ENCODE measurements at regions not wholly inside any gene's neighbourhood (a gene's known extent, or its start where the extent isn't known, plus 50 kb on each side); places are given as distances from the start of the nearest gene placed in this dataset.

DNA sequence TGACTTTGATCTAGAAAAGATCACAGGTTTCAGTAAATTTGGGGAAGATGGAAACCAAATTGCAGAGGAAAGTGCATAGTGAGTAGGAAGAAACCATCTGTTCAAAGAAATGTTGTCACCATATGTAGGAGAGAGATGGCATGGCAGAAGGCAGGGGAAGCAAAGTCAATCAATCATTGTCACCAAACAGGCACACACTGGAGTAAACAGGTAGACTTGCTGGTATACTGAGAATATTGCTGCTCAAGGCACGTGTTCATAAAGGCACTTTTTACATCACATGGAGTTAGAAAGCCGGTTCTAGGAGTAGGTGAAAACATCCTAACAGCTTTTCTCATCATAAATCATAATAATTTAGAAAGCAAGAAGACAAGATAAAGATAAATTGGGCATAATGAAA lies 550.5 kb upstream of the FAT1 start:
- no peak for DNase-seq

DNA sequence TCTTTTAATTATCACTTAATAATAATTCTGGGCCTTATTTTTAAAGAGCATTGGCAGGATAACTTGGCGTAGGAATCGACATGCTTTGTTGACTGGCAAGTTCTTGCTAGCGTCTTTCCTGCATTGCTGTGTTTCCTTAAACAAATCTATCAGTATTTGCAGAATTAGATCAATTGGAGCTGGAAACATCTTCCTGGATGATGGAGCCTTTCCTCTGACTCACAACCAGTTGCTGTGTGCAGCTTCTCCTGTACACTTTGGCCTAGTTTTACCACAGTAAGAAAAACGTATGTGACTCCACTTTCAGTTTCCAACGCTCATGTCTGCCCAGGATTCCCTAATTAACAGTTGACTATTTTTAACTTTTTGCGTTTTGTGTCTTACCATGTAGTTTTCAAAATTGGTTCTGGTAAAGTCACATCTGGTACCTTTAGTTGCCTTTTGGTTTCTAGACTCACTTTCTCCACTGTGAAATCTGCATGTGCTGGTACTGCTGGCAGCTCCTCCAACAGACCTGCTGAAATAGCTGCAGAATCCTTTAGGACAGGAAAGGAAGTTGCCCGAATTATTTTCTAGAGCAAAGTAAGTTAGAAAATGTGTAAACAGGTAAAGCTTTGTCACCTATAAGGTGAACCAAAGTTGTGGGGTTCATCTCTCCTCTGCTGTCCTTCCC lies 553.2 kb upstream of the FAT1 start:
- DNase-seq: no peak

DNA sequence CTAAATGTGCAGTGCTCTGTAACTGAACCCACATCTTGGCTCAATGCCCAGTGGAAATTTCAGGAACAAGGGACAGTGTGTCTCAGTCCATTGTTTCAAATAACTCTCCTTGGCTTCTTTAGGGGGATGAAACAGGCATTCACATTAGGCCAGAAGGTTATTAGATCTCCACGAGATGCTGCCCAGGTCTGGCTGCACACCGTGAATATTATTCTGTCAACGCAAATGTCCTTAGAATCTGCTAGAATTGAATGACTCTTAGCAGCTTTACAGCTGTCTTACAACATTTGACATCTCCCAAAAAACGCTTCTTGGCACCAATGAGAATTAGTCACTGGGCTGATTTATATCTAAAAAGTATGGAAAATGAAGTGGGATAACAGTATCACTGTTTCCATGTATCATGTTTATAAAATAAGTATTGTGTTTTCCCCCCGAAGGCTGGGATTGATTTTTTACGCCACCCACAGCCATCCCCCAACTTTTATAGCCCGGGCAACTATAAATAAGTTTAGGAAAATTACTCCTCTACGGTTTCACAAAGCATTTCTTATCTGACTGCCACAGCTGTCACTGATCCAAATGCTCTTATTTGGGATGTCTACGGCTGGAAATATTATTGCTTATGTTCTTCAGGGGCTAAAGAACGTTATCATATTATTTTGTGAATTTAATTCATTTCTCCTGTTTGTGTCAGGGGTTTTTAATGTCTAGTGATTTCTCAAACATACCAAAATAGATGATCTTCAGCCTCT lies 559.7 kb upstream of the FAT1 start:
- DNase-seq: no peak

DNA sequence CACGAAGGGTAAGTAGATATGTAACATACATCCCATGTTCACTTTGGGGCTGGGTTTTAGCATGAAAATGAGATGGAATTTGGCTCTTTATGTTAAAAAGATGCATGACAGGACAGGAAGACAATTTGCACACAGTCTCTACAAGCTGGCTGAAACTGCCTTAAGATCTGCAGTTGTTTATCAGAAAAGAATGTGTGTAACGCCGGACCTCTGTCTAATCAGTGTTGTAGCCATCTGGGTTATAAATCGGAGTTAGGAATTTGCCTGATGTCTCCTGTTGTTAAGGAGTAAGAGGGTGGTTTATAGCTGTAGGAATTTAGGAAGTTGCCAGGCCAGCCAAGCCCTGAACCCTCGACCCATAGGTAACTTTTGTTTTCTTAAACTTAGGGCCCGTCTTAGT lies 562.9 kb upstream of the FAT1 start:
- DNase-seq: no peak

DNA sequence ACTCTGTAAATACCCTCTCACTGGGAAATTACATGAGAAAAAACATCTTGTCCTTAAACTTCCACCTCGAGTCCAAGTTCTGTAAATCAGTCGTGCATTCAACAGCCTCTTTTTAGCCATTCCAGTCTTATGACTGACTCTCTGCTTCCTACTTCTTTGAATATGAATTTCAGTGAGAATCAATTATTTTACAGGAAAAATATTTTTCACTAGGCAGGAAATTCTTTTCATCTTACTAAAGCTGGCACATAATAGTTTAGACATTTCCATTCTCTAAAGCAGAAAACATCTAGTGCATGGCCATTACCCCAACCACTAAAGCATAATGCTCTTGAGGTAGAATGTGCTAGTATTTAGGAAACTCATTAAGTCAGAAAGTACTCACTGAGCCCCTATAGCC lies 565.7 kb upstream of the FAT1 start:
- no peak for DNase-seq

DNA sequence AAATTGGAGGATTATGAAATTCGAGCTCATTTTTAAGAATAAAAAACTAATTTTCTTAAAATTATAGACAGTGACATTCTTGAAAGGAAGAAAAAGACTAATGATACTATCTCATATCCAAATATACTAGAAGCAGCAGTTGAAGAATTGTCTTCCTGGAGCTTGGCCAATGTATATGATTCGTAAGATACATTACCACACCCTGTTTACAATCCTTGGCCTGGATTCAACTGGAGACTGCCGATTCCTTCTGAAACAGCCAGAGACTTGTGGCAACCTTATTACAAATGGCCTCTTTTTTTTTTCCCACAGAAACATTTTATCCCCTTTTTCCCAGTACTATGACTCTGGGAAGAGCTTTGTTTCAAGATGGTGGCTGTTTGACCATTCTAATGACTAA lies 571.2 kb upstream of the FAT1 start:
- no peak for DNase-seq

DNA sequence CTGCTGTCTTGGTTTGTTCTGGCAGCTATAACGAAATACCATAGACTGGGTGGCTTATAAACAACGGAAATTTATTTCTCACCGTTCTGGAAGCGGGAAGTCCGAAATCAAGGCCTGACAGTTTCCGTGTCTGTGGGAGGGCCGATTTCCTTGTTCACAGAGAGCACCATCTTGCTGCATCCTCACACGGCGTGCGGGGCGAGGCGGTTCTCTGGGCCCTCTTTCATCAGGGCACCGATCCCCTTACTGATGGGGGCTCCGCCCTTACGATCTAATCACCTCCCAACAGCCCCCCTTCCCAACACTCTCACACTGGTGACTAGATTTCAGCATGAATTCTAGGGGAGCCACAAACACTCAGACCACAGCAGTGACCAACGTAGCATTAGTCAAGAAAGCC lies 578.3 kb upstream of the FAT1 start:
- no peak for DNase-seq

DNA sequence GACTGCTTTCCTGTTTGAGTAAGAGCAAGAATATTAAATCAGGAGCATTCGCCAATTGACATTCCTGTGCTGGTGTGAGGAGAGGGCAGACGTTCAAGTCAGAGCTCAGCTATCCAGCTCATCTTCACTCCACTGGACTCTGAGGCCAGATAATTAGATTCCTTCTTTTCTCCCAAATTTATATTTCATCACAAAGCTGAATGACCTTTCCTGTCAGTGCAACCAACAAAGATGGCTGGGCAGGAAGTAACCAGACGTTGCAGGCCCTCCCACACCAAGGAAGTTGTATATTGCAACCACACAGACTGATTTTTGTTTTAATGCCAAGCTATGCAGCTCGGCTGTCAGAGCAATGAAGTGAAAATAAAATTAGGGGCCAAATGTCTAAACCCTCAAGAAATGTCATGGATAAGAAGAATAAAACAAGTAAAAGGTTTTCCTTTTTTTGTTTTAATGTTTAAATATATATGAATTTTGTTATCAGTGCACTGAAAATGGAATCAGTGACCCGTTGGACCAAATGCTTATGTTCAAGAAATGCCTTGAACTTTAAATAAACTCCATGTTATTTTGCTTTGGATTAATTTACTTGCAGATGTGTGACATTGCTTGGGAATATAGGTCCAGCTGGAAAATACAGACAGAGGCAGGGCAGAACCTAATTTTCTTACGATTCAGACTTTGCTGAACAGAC lies 578.9 kb upstream of the FAT1 start:
- DNase-seq: no peak

DNA sequence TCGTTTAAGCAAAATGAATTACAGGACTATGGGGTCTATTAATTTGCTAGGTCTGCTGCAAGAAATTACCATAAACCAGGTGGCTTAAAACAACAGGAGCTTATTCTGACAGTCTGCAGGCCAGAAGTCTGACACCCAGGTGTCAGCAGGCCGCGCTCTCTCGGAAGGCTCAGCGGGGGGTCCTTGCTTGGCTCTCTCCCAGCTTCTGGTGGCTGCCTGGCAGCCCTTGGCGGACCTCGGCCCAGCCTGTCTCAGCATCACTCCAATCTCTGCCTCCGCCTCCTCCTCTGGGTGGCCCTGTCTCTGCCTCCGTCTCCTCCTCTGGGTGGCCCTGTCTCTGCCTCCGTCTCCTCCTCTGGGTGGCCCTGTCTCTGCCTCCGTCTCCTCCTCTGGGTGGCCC lies 580.5 kb upstream of the FAT1 start:
- no peak for DNase-seq

DNA sequence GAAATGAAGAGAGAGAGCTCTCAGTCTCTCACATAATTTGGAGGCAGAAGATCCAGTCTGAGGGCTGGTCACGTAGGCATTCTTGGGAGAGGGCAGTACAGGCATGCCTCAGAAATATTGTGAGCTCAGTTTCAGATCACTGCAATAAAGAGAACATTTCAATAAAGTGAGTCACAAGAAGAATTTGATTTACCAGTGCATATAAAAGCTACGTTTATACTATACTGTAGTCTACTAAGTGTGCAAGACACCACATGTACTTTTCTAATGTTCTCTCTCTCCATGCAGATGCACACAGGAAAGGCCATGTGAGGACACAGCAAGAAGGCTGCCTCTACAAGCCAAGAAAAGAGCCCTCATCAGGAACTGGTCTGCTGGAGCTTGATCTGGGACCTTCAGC lies 583.5 kb upstream of the FAT1 start:
- no peak for DNase-seq

DNA sequence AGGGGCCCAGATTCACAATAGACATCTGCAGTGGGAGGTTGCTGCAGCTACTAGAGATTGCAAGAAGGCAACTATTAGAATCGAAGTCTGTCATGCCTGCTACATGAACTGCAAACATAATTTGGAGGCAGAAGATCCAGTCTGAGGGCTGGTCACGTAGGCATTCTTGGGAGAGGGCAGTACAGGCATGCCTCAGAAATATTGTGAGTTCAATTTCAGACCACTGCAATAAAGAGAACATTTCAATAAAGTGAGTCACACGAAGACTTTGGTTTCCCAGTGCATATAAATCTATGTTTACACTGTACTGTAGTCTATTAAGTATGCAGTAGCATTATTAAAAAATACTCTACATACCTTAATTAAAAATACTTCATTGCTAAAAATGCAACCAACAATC lies 585.8 kb upstream of the FAT1 start:
- DNase-seq: no peak

DNA sequence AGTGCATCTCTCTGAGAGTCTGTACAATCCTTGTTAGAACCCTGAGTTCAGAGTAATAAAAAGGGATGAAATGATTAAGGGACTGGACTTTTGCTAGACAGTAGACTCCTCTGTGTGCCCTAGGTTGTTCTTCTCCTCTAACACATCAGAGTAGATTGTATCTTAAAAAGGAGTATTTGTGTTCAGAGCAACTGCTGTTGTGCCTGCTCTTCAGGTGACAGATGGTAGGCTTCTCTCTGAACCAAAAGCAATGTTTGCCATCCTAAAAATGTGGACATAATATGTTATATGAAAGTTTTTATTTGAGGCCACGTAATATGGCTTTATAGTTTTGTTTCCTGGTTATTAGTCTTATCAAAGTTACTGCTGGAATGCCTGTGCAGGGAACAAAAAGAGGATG lies 588.6 kb upstream of the FAT1 start:
- no peak for DNase-seq

DNA sequence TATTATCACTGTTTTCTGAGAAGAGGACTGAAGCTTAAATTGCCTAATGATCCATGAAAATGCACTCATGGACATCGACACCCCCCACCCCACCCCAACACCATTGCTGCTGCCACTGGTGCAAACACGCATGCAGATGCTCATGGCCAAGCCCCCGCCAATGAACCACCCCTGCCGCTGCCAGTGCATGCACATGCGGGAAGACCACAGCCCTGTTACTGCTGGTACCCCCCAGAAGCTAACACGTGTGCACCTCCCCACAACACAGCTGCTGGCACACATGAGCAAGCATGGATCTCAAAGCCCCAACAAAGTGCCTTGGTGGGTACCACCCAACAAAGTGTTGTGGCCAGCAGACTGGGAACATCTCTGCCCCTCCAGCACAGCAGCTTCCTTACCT lies 594.1 kb upstream of the FAT1 start:
- DNase-seq: no peak

DNA sequence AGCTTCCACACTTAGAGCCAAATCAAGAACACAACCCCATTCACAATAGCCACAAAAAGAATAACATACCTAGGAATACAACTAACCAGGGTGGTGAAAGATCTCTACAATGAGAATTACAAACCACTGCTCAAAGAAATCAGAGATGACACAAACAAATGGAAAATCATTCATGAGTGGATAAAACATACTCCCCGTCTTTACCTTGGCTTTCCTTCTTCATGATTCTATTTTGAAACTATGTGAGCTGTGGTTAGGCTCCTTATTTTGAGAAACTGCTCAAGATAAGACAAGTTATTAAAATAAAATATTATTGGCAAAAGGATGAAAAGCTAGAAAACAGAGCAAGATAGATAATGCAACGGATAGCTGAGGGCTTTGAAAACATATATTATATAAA lies 598.1 kb upstream of the FAT1 start:
- no peak for DNase-seq

DNA sequence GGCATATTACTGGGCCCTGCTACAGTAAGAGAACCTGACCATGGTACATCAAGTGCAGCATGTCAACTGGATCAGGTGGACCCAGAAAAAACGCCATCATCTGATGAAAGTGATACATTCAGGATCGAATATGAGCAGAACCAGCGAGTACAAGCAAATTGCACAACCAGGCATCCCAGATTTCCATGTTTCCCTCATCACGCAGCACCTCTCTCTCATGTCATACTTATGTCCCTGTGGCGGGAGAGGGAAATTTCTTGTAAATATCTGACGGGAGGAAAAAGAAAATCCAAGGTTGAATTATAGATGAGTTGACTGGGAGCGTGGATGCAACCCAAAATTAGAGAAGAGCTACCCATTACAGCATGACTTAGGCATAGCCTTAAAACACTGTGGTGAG lies 608.5 kb upstream of the FAT1 start:
- DNase-seq: no peak

DNA sequence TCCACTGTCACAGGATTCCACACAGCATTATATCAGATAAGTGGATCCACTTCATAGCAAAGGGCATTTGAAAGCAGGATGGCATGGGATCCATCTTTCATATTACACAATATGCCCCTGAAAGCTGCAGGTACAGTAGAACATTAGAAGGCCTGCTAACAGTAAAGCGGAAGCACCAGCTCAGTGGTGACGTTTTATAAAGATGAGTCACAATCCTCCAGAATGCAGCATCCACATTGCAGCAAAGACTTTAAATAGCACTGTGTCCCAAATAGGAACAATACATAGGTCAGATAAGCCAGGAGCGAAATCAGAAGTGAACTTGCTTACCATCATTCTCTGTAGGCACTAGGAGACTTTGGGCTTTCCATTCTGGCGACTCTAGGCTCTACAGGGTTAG lies 609.5 kb upstream of the FAT1 start:
- DNase-seq: no peak

DNA sequence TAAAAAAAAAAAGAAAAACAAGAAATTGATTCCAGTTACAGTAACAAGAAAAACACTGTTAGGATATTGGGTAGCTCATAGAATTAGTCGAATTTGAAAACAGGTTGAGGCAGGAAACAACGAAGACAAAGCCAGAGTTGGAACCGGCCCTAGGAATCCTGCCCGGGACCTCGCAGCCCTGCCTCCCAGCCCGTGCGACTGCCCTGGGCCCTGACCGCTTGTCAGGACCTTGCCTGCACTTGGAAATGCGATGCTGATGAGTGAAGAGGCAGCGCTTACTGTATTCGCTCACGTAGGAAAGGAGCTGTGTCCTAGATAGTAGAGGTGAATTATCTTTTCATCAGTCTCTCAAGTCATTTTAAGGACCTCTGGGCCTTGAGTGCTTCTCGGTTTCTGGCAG lies 611.7 kb upstream of the FAT1 start:
- no peak for DNase-seq

DNA sequence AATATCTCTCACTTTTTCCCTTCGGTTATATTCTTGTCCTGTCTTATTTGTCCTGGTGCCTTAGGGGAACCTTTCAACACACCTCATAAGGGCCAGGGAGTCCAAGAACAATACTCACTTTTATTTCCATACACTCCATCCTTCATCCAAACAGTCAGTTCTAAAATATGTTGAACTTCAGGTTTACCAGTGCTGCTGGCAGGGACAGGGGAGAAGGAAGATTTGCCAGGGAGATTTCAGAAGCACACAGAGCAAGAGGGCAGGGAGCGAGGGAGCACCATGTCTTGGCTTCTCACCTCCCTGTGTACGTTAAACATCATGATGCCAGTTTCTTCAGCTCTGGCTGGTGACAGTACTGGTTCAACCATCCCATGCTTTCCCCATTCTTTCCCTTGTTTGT lies 631.1 kb upstream of the FAT1 start:
- no peak for DNase-seq

DNA sequence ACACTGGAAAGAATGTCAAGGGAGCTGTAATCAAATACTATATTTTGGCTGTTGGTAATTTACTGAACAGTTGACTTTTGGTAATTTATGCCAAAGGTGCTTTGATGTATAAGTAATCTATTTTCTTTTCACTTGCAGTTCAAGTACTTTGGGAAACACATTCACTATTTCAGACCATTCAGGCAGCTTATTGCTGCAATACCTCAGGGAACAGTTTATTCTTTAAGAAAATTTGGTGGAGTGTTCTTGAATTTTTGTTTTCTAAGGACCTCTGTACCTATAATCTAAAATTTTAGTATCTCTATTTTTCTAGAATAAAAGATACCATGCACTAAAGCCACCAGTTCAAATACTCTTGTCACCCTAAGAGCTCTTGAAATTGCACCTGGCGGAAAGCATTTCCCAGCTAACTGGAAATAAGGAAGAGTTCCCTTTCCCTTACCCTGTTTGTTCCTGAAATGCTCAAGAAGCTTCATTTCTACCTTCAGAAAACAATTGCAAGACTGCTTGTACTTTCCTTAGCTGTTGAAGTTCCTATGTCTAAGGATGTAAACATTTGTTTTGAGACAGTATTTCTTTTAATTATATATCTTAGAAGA lies 633.5 kb upstream of the FAT1 start:
- no peak for DNase-seq

DNA sequence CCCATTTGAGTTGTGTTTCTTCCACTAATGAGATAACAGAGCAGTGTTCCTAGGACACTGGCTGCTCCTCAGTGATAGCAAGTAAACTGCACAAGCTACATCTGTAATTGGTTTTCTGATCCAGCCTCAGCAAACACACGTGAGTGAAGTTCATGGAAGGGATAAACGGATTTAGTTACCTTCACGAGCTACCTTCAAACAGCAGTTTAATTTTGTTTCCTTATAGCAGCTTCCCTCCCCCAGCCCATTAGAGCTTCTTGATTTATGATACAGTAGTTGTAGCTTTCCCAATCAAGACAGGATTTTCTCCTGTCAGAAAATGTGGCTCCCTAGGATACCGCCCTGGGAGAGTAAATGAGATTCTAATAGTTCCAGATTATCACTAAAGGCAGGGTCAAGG lies 634.2 kb upstream of the FAT1 start:
- no peak for DNase-seq

DNA sequence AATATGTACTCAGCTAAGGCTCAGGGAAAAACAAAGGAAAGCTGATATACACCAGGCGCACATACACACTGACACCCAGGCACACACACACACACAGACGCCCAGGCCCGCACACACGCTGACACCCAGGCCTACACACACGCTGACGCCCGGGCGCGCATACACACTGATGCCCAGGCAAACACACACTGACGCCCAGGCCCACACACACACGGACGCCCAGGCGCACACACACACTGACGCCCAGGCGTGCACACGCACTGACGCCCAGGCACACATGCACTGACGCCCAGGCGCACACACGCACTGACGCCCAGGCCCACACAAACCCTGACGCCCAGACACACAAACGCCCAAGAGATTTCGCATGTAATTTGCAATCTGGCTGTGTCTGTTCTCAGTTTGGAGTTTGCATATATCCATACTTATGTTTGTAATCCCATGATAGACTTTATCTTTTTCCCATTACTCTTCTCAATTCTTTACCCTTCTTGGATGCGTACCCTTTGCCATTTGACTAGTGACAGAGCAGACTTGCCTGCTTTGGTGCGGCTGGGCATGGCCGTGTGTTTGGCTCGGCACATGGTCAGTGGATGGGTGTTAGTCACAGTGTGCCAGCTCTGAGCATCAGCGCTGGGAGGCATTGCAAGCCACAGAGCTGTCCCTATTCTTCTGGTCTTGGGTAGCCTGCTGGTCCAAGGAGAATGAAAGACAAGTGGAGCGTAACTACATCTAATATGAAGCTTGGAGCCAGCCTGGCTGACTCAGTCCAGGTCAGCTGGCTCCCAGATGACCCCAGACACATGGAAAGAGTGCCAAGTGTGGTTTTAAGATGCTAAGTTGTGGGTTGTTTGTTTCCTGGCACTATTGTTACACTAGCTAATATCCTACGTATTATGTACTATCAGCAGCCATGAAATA lies 632.4 kb upstream of the ZFP42 start:
- no peak for DNase-seq

DNA sequence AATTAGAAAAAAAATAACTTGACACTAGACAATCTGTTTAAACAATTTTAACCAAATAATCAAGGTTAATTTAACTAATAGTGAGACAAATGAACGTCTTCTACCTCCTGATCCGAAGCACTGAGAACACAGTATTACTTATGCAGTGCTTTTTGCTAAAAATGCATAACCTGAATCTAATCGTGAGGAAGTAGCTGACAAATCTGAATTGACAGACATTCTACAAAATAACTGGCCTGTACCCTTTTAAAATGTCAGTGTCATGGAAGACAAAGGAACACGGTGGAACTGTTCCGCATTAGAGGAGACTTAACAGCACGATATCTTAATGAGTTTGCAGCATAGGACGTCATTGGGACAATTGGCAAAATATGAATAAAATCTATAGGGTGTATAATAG lies 631.2 kb upstream of the ZFP42 start:
- no peak for DNase-seq

DNA sequence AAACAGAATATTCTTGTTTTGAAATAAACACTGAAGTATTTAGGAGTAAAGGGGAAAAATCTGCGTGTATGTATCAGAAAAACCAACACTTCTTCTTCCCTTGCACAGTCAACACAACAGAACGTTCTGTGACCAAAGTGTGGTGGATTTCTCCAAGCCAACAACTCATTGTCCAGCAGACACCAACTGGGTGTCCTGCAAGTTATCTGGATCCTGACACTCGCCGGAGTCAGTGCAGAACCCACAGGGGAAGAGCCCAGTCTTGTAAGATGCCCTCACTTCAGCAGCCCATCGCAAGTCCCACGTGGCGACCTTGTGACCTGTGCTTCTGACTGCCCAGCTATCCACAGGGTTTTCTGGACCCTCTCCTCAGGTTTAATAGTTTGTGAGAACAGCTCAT lies 630.7 kb upstream of the ZFP42 start:
- DNase-seq: no peak

Data from right hindlimb (tissue), 1 donor.